ENCODE measurements at regions not wholly inside any gene's neighbourhood (a gene's known extent, or its start where the extent isn't known, plus 50 kb on each side); places are given as distances from the start of the nearest gene placed in this dataset.

DNA sequence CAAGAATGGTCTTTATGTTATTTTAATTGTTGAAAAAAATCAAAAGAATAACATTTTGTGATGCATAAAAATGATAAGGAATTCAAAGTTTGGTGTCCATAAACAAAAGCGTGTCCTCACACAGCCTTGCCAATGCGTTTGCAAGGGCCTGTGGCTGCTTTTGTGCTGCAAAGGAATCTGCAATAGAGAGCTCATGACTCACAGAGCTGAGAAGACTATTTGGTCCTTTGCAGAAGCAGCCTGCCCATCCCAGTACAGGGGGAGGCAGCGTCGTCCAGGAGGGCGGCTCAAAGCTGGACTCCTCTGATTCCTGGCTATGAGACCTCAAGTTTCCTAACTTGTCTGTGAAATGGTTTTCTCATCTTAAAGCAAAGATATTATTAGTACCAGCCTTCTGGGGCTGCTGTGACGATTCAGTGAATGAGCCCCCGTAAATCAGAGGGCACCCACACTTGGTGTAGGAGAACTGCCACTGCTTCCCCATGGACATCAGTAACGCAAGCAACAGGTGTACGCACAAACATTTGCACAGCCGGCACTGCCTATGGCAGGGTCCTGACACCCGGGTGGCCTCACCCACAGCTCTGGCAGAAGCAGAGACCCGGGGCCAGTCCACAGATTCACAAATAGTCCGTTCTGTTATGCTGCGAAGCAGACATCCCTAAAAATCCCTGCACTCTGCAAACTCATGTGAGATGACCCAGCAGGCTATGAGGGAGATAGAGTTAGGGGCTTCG is 70.6 kb upstream of the ASAP2 start:
- no peak overlapping the region for H3K4me3 Mint-ChIP-seq
- peaks cover 2% of the 10 kb centered on the region for H3K36me3 Mint-ChIP-seq
- no peak for TF ChIP-seq EZH2phosphoT487 (IDR thresholded peaks at IDR 0.05)
- TF ChIP-seq EZH2 (IDR thresholded peaks at IDR 0.05): no peak
- TF ChIP-seq, protein P1, sequence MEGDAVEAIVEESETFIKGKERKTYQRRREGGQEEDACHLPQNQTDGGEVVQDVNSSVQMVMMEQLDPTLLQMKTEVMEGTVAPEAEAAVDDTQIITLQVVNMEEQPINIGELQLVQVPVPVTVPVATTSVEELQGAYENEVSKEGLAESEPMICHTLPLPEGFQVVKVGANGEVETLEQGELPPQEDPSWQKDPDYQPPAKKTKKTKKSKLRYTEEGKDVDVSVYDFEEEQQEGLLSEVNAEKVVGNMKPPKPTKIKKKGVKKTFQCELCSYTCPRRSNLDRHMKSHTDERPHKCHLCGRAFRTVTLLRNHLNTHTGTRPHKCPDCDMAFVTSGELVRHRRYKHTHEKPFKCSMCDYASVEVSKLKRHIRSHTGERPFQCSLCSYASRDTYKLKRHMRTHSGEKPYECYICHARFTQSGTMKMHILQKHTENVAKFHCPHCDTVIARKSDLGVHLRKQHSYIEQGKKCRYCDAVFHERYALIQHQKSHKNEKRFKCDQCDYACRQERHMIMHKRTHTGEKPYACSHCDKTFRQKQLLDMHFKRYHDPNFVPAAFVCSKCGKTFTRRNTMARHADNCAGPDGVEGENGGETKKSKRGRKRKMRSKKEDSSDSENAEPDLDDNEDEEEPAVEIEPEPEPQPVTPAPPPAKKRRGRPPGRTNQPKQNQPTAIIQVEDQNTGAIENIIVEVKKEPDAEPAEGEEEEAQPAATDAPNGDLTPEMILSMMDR (IDR thresholded peaks at IDR 0.05): no peak

GRCh38 chr2:9127316-9127715 is 79.3 kb upstream of the ASAP2 start:
- Histone ChIP-seq H3K4me2 (no peak overlapping the region), H2AFZ (replicated peaks) (no peak overlapping the region), H3F3A (ENCODE audit: low read depth) (no peaks in the 10 kb centered on the region), H3K36me3 (no peaks in the 10 kb centered on the region), H3K4me3 (no peak overlapping the region), H4K20me1 (ENCODE audit: low read depth) (no peaks in the 10 kb centered on the region), H3K79me2 (ENCODE audit: low read depth) (no peaks in the 10 kb centered on the region), H3K9me3 (ENCODE audit: low read depth) (no peaks in the 10 kb centered on the region), H3K27ac (no peak overlapping the region), H3K27me3 (no peaks in the 10 kb centered on the region), H3K9ac (no peak overlapping the region), H3K4me1 (no peaks in the 10 kb centered on the region)
- Mint-ChIP-seq H3K27me3 (ENCODE audit: insufficient read depth, low read depth) (peaks cover 2% of the 10 kb centered on the region), H3K9me3 (peaks cover 5% of the 10 kb centered on the region), H3K4me3 (no peak overlapping the region), H3K27ac (no peak overlapping the region), H3K4me1 (peaks cover 13% of the 10 kb centered on the region), H3K36me3 (no peaks in the 10 kb centered on the region)
- DNase-seq (ENCODE audit: low spot score): no peak
- TF ChIP-seq EZH2phosphoT487 (IDR thresholded peaks at IDR 0.05): no peak
- TF ChIP-seq, protein P1 (IDR thresholded peaks at IDR 0.05): no peak
- no peak for TF ChIP-seq EZH2 (IDR thresholded peaks at IDR 0.05)

More for the DNA sequence above, 70.6 kb upstream of the ASAP2 start:
- Histone ChIP-seq H4K20me1 (ENCODE audit: low read depth) (no peaks in the 10 kb centered on the region), H3K9ac (no peak overlapping the region), H3K79me2 (ENCODE audit: low read depth) (no peaks in the 10 kb centered on the region), H2AFZ (replicated peaks) (no peak overlapping the region), H3K9me3 (ENCODE audit: low read depth) (no peaks in the 10 kb centered on the region), H3K36me3 (no peaks in the 10 kb centered on the region), H3K27me3 (peaks cover 8% of the 10 kb centered on the region), H3K4me2 (no peak overlapping the region), H3K27ac (no peak overlapping the region), H3K4me3 (no peak overlapping the region), H3K4me1 (peaks cover 11% of the 10 kb centered on the region), H3F3A (ENCODE audit: low read depth) (peaks cover 9% of the 10 kb centered on the region)
- peaks cover 3% of the 10 kb centered on the region for H3K27me3 Mint-ChIP-seq (ENCODE audit: insufficient read depth, low read depth)
- DNase-seq (ENCODE audit: low spot score): no peak
- no peak overlapping the region for H3K27ac Mint-ChIP-seq
- peaks cover 20% of the 10 kb centered on the region for H3K9me3 Mint-ChIP-seq
- peaks cover 20% of the 10 kb centered on the region for H3K4me1 Mint-ChIP-seq

- DNase-seq (ENCODE audit: low spot score): no peak
- no peaks in the 10 kb centered on the region for H4K20me1 ChIP-seq (ENCODE audit: low read depth)
- Mint-ChIP-seq H3K9me3 (peaks cover 2% of the 10 kb centered on the region), H3K27me3 (ENCODE audit: insufficient read depth, low read depth) (peaks cover 5% of the 10 kb centered on the region), H3K36me3 (no peaks in the 10 kb centered on the region), H3K4me3 (no peak overlapping the region), H3K27ac (no peak overlapping the region), H3K4me1 (peaks cover 13% of the 10 kb centered on the region)
- no peak for TF ChIP-seq EZH2phosphoT487 (IDR thresholded peaks at IDR 0.05)
- TF ChIP-seq, protein P1 (IDR thresholded peaks at IDR 0.05): no peak
- TF ChIP-seq EZH2 (IDR thresholded peaks at IDR 0.05): no peak
- H3K27ac ChIP-seq: no peak overlapping the region
- H3K9ac ChIP-seq: no peak overlapping the region
- H3K4me2 ChIP-seq: no peak overlapping the region
- H3K9me3 ChIP-seq (ENCODE audit: low read depth): no peaks in the 10 kb centered on the region
- H2AFZ ChIP-seq (replicated peaks): no peak overlapping the region
- H3K4me1 ChIP-seq: no peaks in the 10 kb centered on the region
- H3K27me3 ChIP-seq: no peaks in the 10 kb centered on the region
- H3K36me3 ChIP-seq: no peaks in the 10 kb centered on the region
- no peak overlapping the region for H3K4me3 ChIP-seq
- H3F3A ChIP-seq (ENCODE audit: low read depth): no peaks in the 10 kb centered on the region
- H3K79me2 ChIP-seq (ENCODE audit: low read depth): no peaks in the 10 kb centered on the region
Measured at GRCh38 chr2:9126540-9126939, 80.1 kb upstream of the ASAP2 start.
